K562 (cell line): ENCODE measurements at regions not wholly inside any gene's neighbourhood (a gene's known extent, or its start where the extent isn't known, plus 50 kb on each side); places are given as distances from the start of the nearest gene placed in this dataset.

Experiments used
- ATAC-seq: fragments of 200-7000 bp; cut with Tn5 transposase; 3 replicates; pipeline ENCODE4 v1.9.1; 2020; ENCODE audit warnings: moderate library complexity
- BruUV-seq: library from RNA; stranded (reverse); fragments of 400-500 nt; replicated peaks from 2 replicates; lab custom pipeline; 2021; lab: Mats Ljungman, UMichigan
- CTCF ChIA-PET: fragments of 300-600 bp; formaldehyde crosslinking; extraction: SDS; loops from one replicate; lab custom pipeline; 2021; ENCODE audit warnings: low intra/inter-chr PET ratio; lab: Yijun Ruan, JAX
- POLR2A ChIA-PET: fragments of 300-600, 350-650 bp; sonication (Branson Sonifier 250); formaldehyde crosslinking; extraction: SDS; loops from one replicate; lab custom pipeline; 2021; ENCODE audit warnings: antibody characterized with exemption, inconsistent platforms; lab: Yijun Ruan, JAX
- DNase-seq, 4 experiments: peaks; one replicate each; pipeline versions ENCODE4 v3.0.0 to v3.0.0-alpha.2; 2011 to 2018; ENCODE audit warnings: low spot score in 3 of 4, mixed read lengths in 3 of 4; ENCODE audit errors: extremely low read depth in 1 of 4
- FAIRE-seq: peaks from 2 replicates; lab custom pipeline; 2011; peaks lifted over from hg19 to GRCh38; lab: Jason Lieb, UNC
- H2AFZ ChIP-seq: 2 replicates; pipeline ENCODE4 v1.6.0; 2011; ENCODE audit warnings: low read depth, low read length, control low read depth, inconsistent platforms
- H3K27ac ChIP-seq: fragments of 200-600 bp; 3 replicates; pipeline ENCODE4 v1.8.0; 2011; ENCODE audit warnings: low read depth, mild to moderate bottlenecking, control low read depth, inconsistent platforms, low read length, moderate library complexity, mixed read lengths; ENCODE audit errors: extremely low read depth
- H3K27me3 ChIP-seq, 2 experiments: fragments of 300-600 bp in 1 of 2; 2 replicates in 1 of 2; 3 replicates in 1 of 2; pipeline versions ENCODE4 v1.6.0 to v1.8.0; 2011; ENCODE audit warnings: inconsistent platforms in 2 of 2, low read length in 2 of 2, mild to moderate bottlenecking in 1 of 2, mixed read lengths in 1 of 2, moderate library complexity in 1 of 2; ENCODE audit not compliant: control insufficient read depth in 2 of 2, insufficient read depth in 2 of 2
- H3K36me3 ChIP-seq: fragments of 300-600 bp; 3 replicates; pipeline ENCODE4 v1.8.0; 2011; ENCODE audit warnings: mild to moderate bottlenecking, low read length, inconsistent platforms; ENCODE audit not compliant: control insufficient read depth, insufficient read depth
- H3K4me1 ChIP-seq, 2 experiments: fragments of 200-600 bp in 1 of 2; replicated peaks in 1 of 2; 2 replicates in 1 of 2; 3 replicates in 1 of 2; pipeline versions ENCODE4 v1.5.1 to v1.8.0; 2011; ENCODE audit warnings: inconsistent platforms in 2 of 2, low read length in 2 of 2, mild to moderate bottlenecking in 1 of 2, mixed read lengths in 1 of 2, moderate library complexity in 1 of 2; ENCODE audit not compliant: control insufficient read depth in 2 of 2, insufficient read depth in 2 of 2
- H3K4me2 ChIP-seq: 2 replicates; pipeline ENCODE4 v1.6.1; 2011; ENCODE audit warnings: low read length, control low read depth, inconsistent platforms, mixed read lengths; ENCODE audit not compliant: insufficient read depth
- H3K4me3 ChIP-seq: fragments of 200-600 bp; sonication (generic), shearing (Covaris generic); 2 replicates; pipeline ENCODE4 v1.5.1; 2016; ENCODE audit warnings: control low read depth, inconsistent platforms
- H3K79me2 ChIP-seq: fragments of 200-600 bp; 3 replicates; pipeline ENCODE4 v1.8.0; 2011; ENCODE audit warnings: low read length, inconsistent platforms; ENCODE audit not compliant: control insufficient read depth, insufficient read depth
- H3K9ac ChIP-seq, 2 experiments: 2 replicates each; pipeline versions ENCODE4 v1.6.0 to v1.6.1; 2011; ENCODE audit warnings: low read depth in 2 of 2, low read length in 2 of 2, control low read depth in 1 of 2, inconsistent platforms in 1 of 2, mild to moderate bottlenecking in 1 of 2, mixed read lengths in 1 of 2; ENCODE audit not compliant: insufficient read depth in 1 of 2
- H3K9me1 ChIP-seq: one replicate; pipeline ENCODE4 v1.6.0; 2011; ENCODE audit warnings: inconsistent platforms, mild to moderate bottlenecking, low read length, moderate library complexity; ENCODE audit not compliant: control insufficient read depth, insufficient read depth
- H3K9me3 ChIP-seq: replicated peaks from 2 replicates; pipeline ENCODE4 v1.5.1; 2011; ENCODE audit warnings: low read depth, low read length, inconsistent platforms; ENCODE audit not compliant: control insufficient read depth, insufficient read depth
- H4K20me1 ChIP-seq: replicated peaks from 2 replicates; pipeline ENCODE4 v1.6.1; 2011; ENCODE audit warnings: low read length, inconsistent platforms, mixed read lengths; ENCODE audit not compliant: control insufficient read depth, insufficient read depth
- CTCF ChIP-seq, 3 experiments: IDR thresholded peaks in 2 of 3; conservative IDR thresholded peaks in 1 of 3; 2 replicates each; pipeline ENCODE4 v1.5.1; 2011 to 2012; ENCODE audit warnings: low read length in 3 of 3, mild to moderate bottlenecking in 3 of 3, control low read depth in 2 of 3, improper control_type of control experiment in 1 of 3, inconsistent platforms in 1 of 3, low read depth in 1 of 3, mixed read lengths in 1 of 3, moderate library complexity in 1 of 3; ENCODE audit not compliant: insufficient read depth in 2 of 3
- RAD21 ChIP-seq, 2 experiments: fragments of 250-450 bp in 1 of 2; fragments of 450-650 bp in 1 of 2; sonication (Bioruptor Pico) in 1 of 2; formaldehyde crosslinking in 1 of 2; IDR thresholded peaks in 1 of 2; conservative IDR thresholded peaks in 1 of 2; 2 replicates each; pipeline versions ENCODE4 v1.4.0 to v1.8.0; 2020 to 2022; ENCODE audit warnings: mild to moderate bottlenecking in 2 of 2, moderate library complexity in 1 of 2
- RNF219 ChIP-seq: fragments of 250-450 bp; sonication (Bioruptor Pico); IDR thresholded peaks from 2 replicates; pipeline ENCODE4 v1.5.0; 2022; ENCODE audit warnings: mild to moderate bottlenecking
- SMAD2 ChIP-seq: fragments of 150-350 bp; IDR thresholded peaks from 2 replicates; pipeline ENCODE4 v1.6.1; 2014; ENCODE audit warnings: low read depth, mild to moderate bottlenecking, low read length
- SMC3 ChIP-seq: conservative IDR thresholded peaks from 2 replicates; pipeline ENCODE4 v1.6.1; 2011; ENCODE audit warnings: low read depth, low read length, improper control_type of control experiment; ENCODE audit not compliant: insufficient read depth
- WGBS: fragments of 100-300 bp; shearing (Covaris generic); methylation state at CpG from one replicate; pipeline ENCODE4 v1.1.6; 2016; ENCODE audit warnings: low coverage, mixed read lengths; ENCODE audit not compliant: insufficient coverage; ENCODE audit errors: missing lambda C conversion rate; 5-methylcytosine and 5-hydroxymethylcytosine counted together
- in situ Hi-C: fragments of 300-500 bp; cut with MboI; formaldehyde crosslinking; loops from 4 replicates; pipeline ENCODE4 v1.15.0; 2018; ENCODE audit warnings: inconsistent platforms, mixed read lengths
- intact Hi-C: fragments of 100-400 bp; cut with micrococcal nuclease; formaldehyde crosslinking; loops from 2 replicates; pipeline ENCODE4 v1.14.2; 2022

GRCh38 chr20:39105551-39105950 is 143.4 kb downstream of the DHX35 start:
- no peak overlapping the region for H3K27ac ChIP-seq
- WGBS, result 2% methylated on average over 5 of the region's 5 CpGs
- CTCF ChIA-PET, result no interaction called here
- peak; percentile 74; the same call in 2 of the 3 replicates for ATAC-seq
- POLR2A ChIA-PET, result no interaction called here
- intact Hi-C loops (loop anchor here (2.0 kb wide), 1 partner anchor 55 kb away; no protein-coding TSS in a partner anchor), in situ Hi-C loops (no loop called here)
- H3K9me1 ChIP-seq, result no peaks in the 10 kb centered on the region
- FAIRE-seq, result no peak
- no peaks in the 10 kb centered on the region for H3K36me3 ChIP-seq
- H3K9ac ChIP-seq, result no peak overlapping the region
- BruUV-seq, result no TSS peak
- DNase-seq, result peak; percentile 25 to 48 (median 34)
- H3K4me2 ChIP-seq, result no peak overlapping the region
- 0 out of 2 replicates have a peak, but pooled peaks have one; percentile 24 for TF ChIP-seq SMC3
- no peak for TF ChIP-seq RNF219 (CRISPR knock-in tag)
- peak; percentile 48 to 57 (median 55) for TF ChIP-seq CTCF (IDR thresholded peaks at IDR 0.05 in 2 of 3, conservative IDR thresholded peaks at IDR 0.05 in 1 of 3; ENCODE audit: insufficient read depth in 2 of 3, low read depth in 1 of 3, low read length in 3 of 3)
- TF ChIP-seq SMAD2, result no peak
- peak in 1 of 2 experiments; percentile 43; a peak in 2 of 4 replicates for TF ChIP-seq RAD21 (CRISPR knock-in tag; conservative IDR thresholded peaks at IDR 0.05 in 1 of 2, IDR thresholded peaks at IDR 0.05 in 1 of 2)
- no peaks in the 10 kb centered on the region for H3K9me3 ChIP-seq
- H3K79me2 ChIP-seq, result no peaks in the 10 kb centered on the region
- no peak overlapping the region for H3K4me3 ChIP-seq
- H2AFZ ChIP-seq, result no peak overlapping the region
- H4K20me1 ChIP-seq, result no peaks in the 10 kb centered on the region
- no peaks in the 10 kb centered on the region for H3K4me1 ChIP-seq
- peaks cover 0 to 6% of the 10 kb centered on the region in 2 experiments; a peak in 2 of 5 replicates for H3K27me3 ChIP-seq
